ENCODE measurements at regions not wholly inside any gene's neighbourhood (a gene's known extent, or its start where the extent isn't known, plus 50 kb on each side); places are given as distances from the start of the nearest gene placed in this dataset.

- Histone ChIP-seq H3K9me3 (ENCODE audit: control insufficient read depth in 2 of 2, low read length in 2 of 2) (no peaks in the 10 kb centered on the region), H3K4me3 (ENCODE audit: low read depth, low read length) (no peak overlapping the region), H3K27me3 (ENCODE audit: control insufficient read depth, insufficient read depth, low read length) (no peaks in the 10 kb centered on the region), H3K36me3 (ENCODE audit: control insufficient read depth, insufficient read depth, low read length) (no peaks in the 10 kb centered on the region), H3K4me1 (ENCODE audit: control insufficient read depth, insufficient read depth, low read length, poor library complexity, severe bottlenecking) (no peaks in the 10 kb centered on the region), H3K27ac (ENCODE audit: insufficient read depth, low read length, poor library complexity, severe bottlenecking) (no peak overlapping the region)
- H3K27ac Mint-ChIP-seq = no peak overlapping the region
- ATAC-seq (ENCODE audit: low read depth in 2 of 2) = no peak
- peaks cover 0 to 2% (median 0%) of the 10 kb centered on the region in 7 donors for H3K9me3 Mint-ChIP-seq
- H3K27me3 Mint-ChIP-seq = peaks cover 4% of the 10 kb centered on the region
- no peak overlapping the region for H3K4me3 Mint-ChIP-seq
- no peak for DNase-seq
- no peaks in the 10 kb centered on the region for H3K36me3 Mint-ChIP-seq
- H3K4me1 Mint-ChIP-seq = no peaks in the 10 kb centered on the region
Observed at GRCh38 chr3:64342940-64343688, 117.8 kb upstream of the PRICKLE2 start.

- Histone ChIP-seq H3K4me3 (ENCODE audit: low read depth, low read length) (no peak overlapping the region), H3K27ac (ENCODE audit: insufficient read depth, low read length, poor library complexity, severe bottlenecking) (no peak overlapping the region), H3K36me3 (ENCODE audit: control insufficient read depth, insufficient read depth, low read length) (no peaks in the 10 kb centered on the region), H3K4me1 (ENCODE audit: control insufficient read depth, insufficient read depth, low read length, poor library complexity, severe bottlenecking) (no peaks in the 10 kb centered on the region), H3K9me3 (ENCODE audit: control insufficient read depth in 2 of 2, low read length in 2 of 2) (no peaks in the 10 kb centered on the region), H3K27me3 (ENCODE audit: control insufficient read depth, insufficient read depth, low read length) (no peaks in the 10 kb centered on the region)
- H3K4me3 Mint-ChIP-seq = no peak overlapping the region
- no peaks in the 10 kb centered on the region for H3K27me3 Mint-ChIP-seq
- ATAC-seq (ENCODE audit: low read depth in 2 of 2) (no peak), DNase-seq (no peak)
- no peak overlapping the region for H3K27ac Mint-ChIP-seq
- no peaks in the 10 kb centered on the region for H3K4me1 Mint-ChIP-seq
- no peaks in the 10 kb centered on the region for H3K36me3 Mint-ChIP-seq
- peaks cover 0 to 2% (median 0%) of the 10 kb centered on the region in 7 donors for H3K9me3 Mint-ChIP-seq
Observed at GRCh38 chr3:64341296-64341695, 116.0 kb upstream of the PRICKLE2 start.

- Mint-ChIP-seq H3K4me1 (no peaks in the 10 kb centered on the region), H3K9me3 (peaks cover 0 to 2% (median 0%) of the 10 kb centered on the region in 7 donors), H3K4me3 (no peak overlapping the region), H3K27me3 (no peaks in the 10 kb centered on the region), H3K36me3 (no peaks in the 10 kb centered on the region), H3K27ac (no peak overlapping the region)
- Histone ChIP-seq H3K4me3 (ENCODE audit: low read depth, low read length) (no peak overlapping the region), H3K27ac (ENCODE audit: insufficient read depth, low read length, poor library complexity, severe bottlenecking) (no peak overlapping the region), H3K4me1 (ENCODE audit: control insufficient read depth, insufficient read depth, low read length, poor library complexity, severe bottlenecking) (no peaks in the 10 kb centered on the region), H3K9me3 (ENCODE audit: control insufficient read depth in 2 of 2, low read length in 2 of 2) (no peaks in the 10 kb centered on the region), H3K27me3 (ENCODE audit: control insufficient read depth, insufficient read depth, low read length) (no peaks in the 10 kb centered on the region), H3K36me3 (ENCODE audit: control insufficient read depth, insufficient read depth, low read length) (no peaks in the 10 kb centered on the region)
- DNase-seq (no peak), ATAC-seq (ENCODE audit: low read depth in 2 of 2) (no peak)
Observed at GRCh38 chr3:64340641-64341101, 115.4 kb upstream of the PRICKLE2 start.

GRCh38 chr3:64336488-64336887, 111.2 kb upstream of the PRICKLE2 start:
- H3K9me3 Mint-ChIP-seq = peaks cover 0 to 2% (median 0%) of the 10 kb centered on the region in 7 donors
- no peak overlapping the region for H3K27ac ChIP-seq (ENCODE audit: insufficient read depth, low read length, poor library complexity, severe bottlenecking)
- H3K36me3 Mint-ChIP-seq = no peaks in the 10 kb centered on the region
- no peaks in the 10 kb centered on the region for H3K27me3 ChIP-seq (ENCODE audit: control insufficient read depth, insufficient read depth, low read length)
- no peaks in the 10 kb centered on the region for H3K36me3 ChIP-seq (ENCODE audit: control insufficient read depth, insufficient read depth, low read length)
- no peak for ATAC-seq (ENCODE audit: low read depth in 2 of 2)
- H3K27ac Mint-ChIP-seq = no peak overlapping the region
- DNase-seq = no peak
- H3K4me1 Mint-ChIP-seq = no peaks in the 10 kb centered on the region
- no peak overlapping the region for H3K4me3 Mint-ChIP-seq
- no peaks in the 10 kb centered on the region for H3K4me1 ChIP-seq (ENCODE audit: control insufficient read depth, insufficient read depth, low read length, poor library complexity, severe bottlenecking)
- H3K27me3 Mint-ChIP-seq = no peaks in the 10 kb centered on the region
- no peak overlapping the region for H3K4me3 ChIP-seq (ENCODE audit: low read depth, low read length)
- no peaks in the 10 kb centered on the region for H3K9me3 ChIP-seq (ENCODE audit: control insufficient read depth in 2 of 2, low read length in 2 of 2)

- Histone ChIP-seq H3K27ac (ENCODE audit: insufficient read depth, low read length, poor library complexity, severe bottlenecking) (no peak overlapping the region), H3K4me1 (ENCODE audit: control insufficient read depth, insufficient read depth, low read length, poor library complexity, severe bottlenecking) (no peaks in the 10 kb centered on the region), H3K27me3 (ENCODE audit: control insufficient read depth, insufficient read depth, low read length) (no peaks in the 10 kb centered on the region), H3K4me3 (ENCODE audit: low read depth, low read length) (no peak overlapping the region), H3K9me3 (ENCODE audit: control insufficient read depth in 2 of 2, low read length in 2 of 2) (no peaks in the 10 kb centered on the region), H3K36me3 (ENCODE audit: control insufficient read depth, insufficient read depth, low read length) (no peaks in the 10 kb centered on the region)
- no peaks in the 10 kb centered on the region for H3K36me3 Mint-ChIP-seq
- ATAC-seq (ENCODE audit: low read depth in 2 of 2) (no peak), DNase-seq (no peak)
- no peak overlapping the region for H3K4me3 Mint-ChIP-seq
- H3K9me3 Mint-ChIP-seq = peaks cover 0 to 3% (median 0%) of the 10 kb centered on the region in 7 donors
- no peaks in the 10 kb centered on the region for H3K4me1 Mint-ChIP-seq
- H3K27me3 Mint-ChIP-seq = peaks cover 4% of the 10 kb centered on the region
- H3K27ac Mint-ChIP-seq = no peak overlapping the region
Observed at GRCh38 chr3:64332459-64333350, 107.4 kb upstream of the PRICKLE2 start.

- ATAC-seq (ENCODE audit: low read depth in 2 of 2) (no peak), DNase-seq (no peak)
- H3K4me3 Mint-ChIP-seq = no peak overlapping the region
- no peaks in the 10 kb centered on the region for H3K4me1 ChIP-seq (ENCODE audit: control insufficient read depth, insufficient read depth, low read length, poor library complexity, severe bottlenecking)
- H3K9me3 Mint-ChIP-seq = peaks cover 0 to 3% (median 0%) of the 10 kb centered on the region in 7 donors
- H3K27me3 Mint-ChIP-seq = peaks cover 4% of the 10 kb centered on the region
- H3K27me3 ChIP-seq (ENCODE audit: control insufficient read depth, insufficient read depth, low read length) = no peaks in the 10 kb centered on the region
- H3K27ac Mint-ChIP-seq = no peak overlapping the region
- no peaks in the 10 kb centered on the region for H3K36me3 ChIP-seq (ENCODE audit: control insufficient read depth, insufficient read depth, low read length)
- H3K4me3 ChIP-seq (ENCODE audit: low read depth, low read length) = no peak overlapping the region
- no peaks in the 10 kb centered on the region for H3K9me3 ChIP-seq (ENCODE audit: control insufficient read depth in 2 of 2, low read length in 2 of 2)
- no peaks in the 10 kb centered on the region for H3K36me3 Mint-ChIP-seq
- no peak overlapping the region for H3K27ac ChIP-seq (ENCODE audit: insufficient read depth, low read length, poor library complexity, severe bottlenecking)
- no peaks in the 10 kb centered on the region for H3K4me1 Mint-ChIP-seq
Observed at GRCh38 chr3:64331605-64332004, 106.3 kb upstream of the PRICKLE2 start.

GRCh38 chr3:64329037-64329436, 103.8 kb upstream of the PRICKLE2 start:
- DNase-seq (no peak), ATAC-seq (ENCODE audit: low read depth in 2 of 2) (no peak)
- H3K4me1 Mint-ChIP-seq = no peaks in the 10 kb centered on the region
- no peaks in the 10 kb centered on the region for H3K36me3 ChIP-seq (ENCODE audit: control insufficient read depth, insufficient read depth, low read length)
- H3K27me3 ChIP-seq (ENCODE audit: control insufficient read depth, insufficient read depth, low read length) = no peaks in the 10 kb centered on the region
- peaks cover 4% of the 10 kb centered on the region for H3K27me3 Mint-ChIP-seq
- H3K4me1 ChIP-seq (ENCODE audit: control insufficient read depth, insufficient read depth, low read length, poor library complexity, severe bottlenecking) = no peaks in the 10 kb centered on the region
- peaks cover 0 to 3% (median 0%) of the 10 kb centered on the region in 7 donors for H3K9me3 Mint-ChIP-seq
- no peak overlapping the region for H3K27ac Mint-ChIP-seq
- no peak overlapping the region for H3K4me3 Mint-ChIP-seq
- H3K36me3 Mint-ChIP-seq = no peaks in the 10 kb centered on the region
- H3K4me3 ChIP-seq (ENCODE audit: low read depth, low read length) = no peak overlapping the region
- no peak overlapping the region for H3K27ac ChIP-seq (ENCODE audit: insufficient read depth, low read length, poor library complexity, severe bottlenecking)
- no peaks in the 10 kb centered on the region for H3K9me3 ChIP-seq (ENCODE audit: control insufficient read depth in 2 of 2, low read length in 2 of 2)
